Coronary artery (tissue), 2 donors: ENCODE measurements at regions not wholly inside any gene's neighbourhood (a gene's known extent, or its start where the extent isn't known, plus 50 kb on each side); places are given as distances from the start of the nearest gene placed in this dataset.
A peak's percentile ranks its signal among the peaks of the same experiment; 100 is the strongest.

ENCODE experiments used
- DNase-seq: peaks from one replicate; pipeline ENCODE4 v3.0.0-alpha.2; 2017; ENCODE audit warnings: low spot score
- H3K27ac ChIP-seq, 2 donors: fragments of 200-600 bp; sonication (generic); one replicate each; pipeline ENCODE4 v1.5.1; 2016 to 2019
- H3K4me3 ChIP-seq: fragments of 200-600 bp; sonication (generic); 2 replicates; pipeline ENCODE4 v1.5.1; 2016; ENCODE audit warnings: mild to moderate bottlenecking, moderate library complexity
- CTCF ChIP-seq: fragments of 200-600 bp; sonication (generic); IDR thresholded peaks from one replicate; pipeline ENCODE4 v1.5.1; 2019; ENCODE audit warnings: antibody characterized with exemption

- DNase-seq, result no peak
- TF ChIP-seq CTCF, result no peak
- Histone ChIP-seq H3K27ac (no peak overlapping the region), H3K4me3 (no peak overlapping the region)
Observed at GRCh38 chr6:109243863-109244825, 138.1 kb downstream of the CD164 start.

GRCh38 chr6:109242925-109243324 is 139.3 kb downstream of the CD164 start:
- Histone ChIP-seq H3K4me3 (no peak overlapping the region), H3K27ac (no peak overlapping the region)
- no peak for TF ChIP-seq CTCF
- no peak for DNase-seq

GRCh38 chr6:109242029-109242428 is 140.2 kb downstream of the CD164 start:
- DNase-seq, result no peak
- Histone ChIP-seq H3K4me3 (no peak overlapping the region), H3K27ac (no peak overlapping the region)
- TF ChIP-seq CTCF, result no peak

GRCh38 chr6:109241199-109241598 is 141.1 kb downstream of the CD164 start:
- Histone ChIP-seq H3K4me3 (no peak overlapping the region), H3K27ac (peak overlapping the region in 1 of 2 donors; percentile 62)
- DNase-seq, result no peak
- TF ChIP-seq CTCF, result no peak

GRCh38 chr6:109240370-109241084 is 141.7 kb downstream of the CD164 start:
- no peak for TF ChIP-seq CTCF
- no peak for DNase-seq
- peak overlapping the region; percentile 62 to 68 for H3K27ac ChIP-seq

GRCh38 chr6:109239651-109240321 is 142.5 kb downstream of the CD164 start:
- Histone ChIP-seq H3K27ac (peak overlapping the region; percentile 62 to 68), H3K4me3 (no peak overlapping the region)
- no peak for DNase-seq
- TF ChIP-seq CTCF, result no peak

More at GRCh38 chr6:109240370-109241084, 141.7 kb downstream of the CD164 start:
- H3K4me3 ChIP-seq, result no peak overlapping the region
